Spleen (tissue), 7 donors: ENCODE measurements at regions not wholly inside any gene's neighbourhood (a gene's known extent, or its start where the extent isn't known, plus 50 kb on each side); places are given as distances from the start of the nearest gene placed in this dataset.

Experiments
- POLR2A ChIP-seq, 3 donors: fragments of 450-650 bp; IDR thresholded peaks; one replicate each; pipeline ENCODE4 v1.5.1; 2017; ENCODE audit warnings: antibody characterized with exemption in 3 of 3, mild to moderate bottlenecking in 1 of 3
- POLR2AphosphoS5 ChIP-seq, 3 donors: sonication (generic); formaldehyde crosslinking; IDR thresholded peaks; one replicate each; pipeline ENCODE4 v1.5.1; 2017; ENCODE audit warnings: antibody characterized with exemption in 3 of 3
- TF ChIP-seq, protein P1 (sequence below), 11 experiments: fragments of 200-600 bp in 7 of 11; fragments of 450-650 bp in 4 of 11; sonication (generic) in 4 of 11; IDR thresholded peaks in 8 of 11; conservative IDR thresholded peaks in 3 of 11; 1 replicate in 7 of 11; 2 replicates in 4 of 11; pipeline versions ENCODE4 v1.4.0 to v1.8.0; 2016 to 2021; ENCODE audit warnings: antibody characterized with exemption in 11 of 11, inconsistent platforms in 4 of 11, mild to moderate bottlenecking in 1 of 11
- donor health status: DM: no; HTN: no; CAD: no; lungs with moderate emphysema.
- donor health status: DM: no; HTN: no; CAD: no.
- donor health status: DM: no; HTN: no; CAD: no.

DNA sequence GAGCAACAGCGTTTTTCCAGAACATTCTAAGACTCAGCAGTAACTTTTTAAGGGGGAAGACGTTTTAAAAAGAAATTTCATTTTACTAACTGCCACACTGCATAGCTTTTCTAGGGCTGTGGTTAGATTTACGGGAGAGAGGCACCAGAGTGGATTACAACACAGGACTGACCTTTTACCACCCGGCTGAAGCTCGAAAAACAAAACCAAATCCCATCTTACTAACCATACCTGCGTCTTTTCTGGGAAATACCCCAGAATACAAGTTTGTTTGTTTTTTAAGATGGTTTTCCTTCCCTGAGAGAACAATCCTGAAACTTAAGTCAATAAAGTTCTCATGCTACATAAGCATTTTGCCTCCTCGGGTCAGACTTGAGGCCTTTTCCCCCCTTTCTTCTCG is 209.3 kb upstream of the SOX4 start:
- TF ChIP-seq, protein P1, sequence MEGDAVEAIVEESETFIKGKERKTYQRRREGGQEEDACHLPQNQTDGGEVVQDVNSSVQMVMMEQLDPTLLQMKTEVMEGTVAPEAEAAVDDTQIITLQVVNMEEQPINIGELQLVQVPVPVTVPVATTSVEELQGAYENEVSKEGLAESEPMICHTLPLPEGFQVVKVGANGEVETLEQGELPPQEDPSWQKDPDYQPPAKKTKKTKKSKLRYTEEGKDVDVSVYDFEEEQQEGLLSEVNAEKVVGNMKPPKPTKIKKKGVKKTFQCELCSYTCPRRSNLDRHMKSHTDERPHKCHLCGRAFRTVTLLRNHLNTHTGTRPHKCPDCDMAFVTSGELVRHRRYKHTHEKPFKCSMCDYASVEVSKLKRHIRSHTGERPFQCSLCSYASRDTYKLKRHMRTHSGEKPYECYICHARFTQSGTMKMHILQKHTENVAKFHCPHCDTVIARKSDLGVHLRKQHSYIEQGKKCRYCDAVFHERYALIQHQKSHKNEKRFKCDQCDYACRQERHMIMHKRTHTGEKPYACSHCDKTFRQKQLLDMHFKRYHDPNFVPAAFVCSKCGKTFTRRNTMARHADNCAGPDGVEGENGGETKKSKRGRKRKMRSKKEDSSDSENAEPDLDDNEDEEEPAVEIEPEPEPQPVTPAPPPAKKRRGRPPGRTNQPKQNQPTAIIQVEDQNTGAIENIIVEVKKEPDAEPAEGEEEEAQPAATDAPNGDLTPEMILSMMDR (IDR thresholded peaks at IDR 0.05 in 8 of 11, conservative IDR thresholded peaks at IDR 0.05 in 3 of 11), result no peak
- TF ChIP-seq POLR2A (IDR thresholded peaks at IDR 0.05) (no peak), POLR2AphosphoS5 (IDR thresholded peaks at IDR 0.05) (no peak)
